OCI-LY3 (cell line): ENCODE measurements at regions not wholly inside any gene's neighbourhood (a gene's known extent, or its start where the extent isn't known, plus 50 kb on each side); places are given as distances from the start of the nearest gene placed in this dataset.

Source experiments
- H2AFZ ChIP-seq: fragments of 200-600, 300-600 bp; shearing (Covaris generic); 2 replicates; pipeline ENCODE4 v1.6.0; 2014; ENCODE audit warnings: antibody characterized with exemption, low read depth, low read length
- H3K27ac ChIP-seq: fragments of 200-600, 300-600 bp; sonication (generic); 2 replicates; pipeline ENCODE4 v1.5.1; 2014; ENCODE audit warnings: mild to moderate bottlenecking, low read length, moderate library complexity, mixed read lengths
- H3K27me3 ChIP-seq: fragments of 200-600, 300-600 bp; sonication (generic); 2 replicates; pipeline ENCODE4 v1.6.1; 2014; ENCODE audit warnings: low read depth, low read length, mixed read lengths
- H3K36me3 ChIP-seq: fragments of 200-600, 300-600 bp; sonication (generic); replicated peaks from 2 replicates; pipeline ENCODE3; 2014; ENCODE audit warnings: low read depth, low read length, mixed read lengths
- H3K4me1 ChIP-seq: fragments of 300-600, 200-600 bp; sonication (generic); 2 replicates; pipeline ENCODE4 v1.6.1; 2014; ENCODE audit warnings: low read length, mixed read lengths
- H3K4me2 ChIP-seq: fragments of 200-600, 300-600 bp; sonication (generic); 2 replicates; pipeline ENCODE4 v1.6.1; 2014; ENCODE audit warnings: low read length, mixed read lengths
- H3K4me3 ChIP-seq: fragments of 300-600, 200-600 bp; sonication (generic); 2 replicates; pipeline ENCODE4 v1.5.1; 2014; ENCODE audit warnings: antibody characterized with exemption, mild to moderate bottlenecking, low read length, moderate library complexity
- H3K79me2 ChIP-seq: fragments of 300-600, 200-600 bp; shearing (Covaris generic); 2 replicates; pipeline ENCODE4 v1.6.1; 2014; ENCODE audit warnings: mild to moderate bottlenecking, low read length, mixed read lengths
- H3K9ac ChIP-seq: fragments of 300-600, 200-600 bp; shearing (Covaris generic); 2 replicates; pipeline ENCODE4 v1.6.0; 2014; ENCODE audit warnings: mild to moderate bottlenecking, low read length, moderate library complexity
- H3K9me3 ChIP-seq: fragments of 200-600, 300-600 bp; shearing (Covaris generic); 2 replicates; pipeline ENCODE4 v1.6.1; 2014; ENCODE audit warnings: low read length, mixed read lengths; ENCODE audit not compliant: insufficient read depth
- H4K20me1 ChIP-seq: fragments of 200-600, 300-600 bp; sonication (generic); 2 replicates; pipeline ENCODE4 v1.6.1; 2016; ENCODE audit warnings: low read length, mixed read lengths; ENCODE audit not compliant: insufficient read depth
- CTCF ChIP-seq: fragments of 200-600, 300-600 bp; sonication (generic); IDR thresholded peaks from 2 replicates; pipeline ENCODE4 v1.5.1; 2014; ENCODE audit warnings: antibody characterized with exemption, low read length, low read depth
- EZH2phosphoT487 ChIP-seq: fragments of 200-600 bp; shearing (Covaris generic); IDR thresholded peaks from 2 replicates; pipeline ENCODE4 v1.6.1; 2018; ENCODE audit warnings: antibody characterized with exemption, mixed run types, low read depth

GRCh38 chr5:4130819-4131218, 535.2 kb downstream of the IRX1 start:
- no peak overlapping the region for H2AFZ ChIP-seq
- no peaks in the 10 kb centered on the region for H3K27me3 ChIP-seq
- H3K9ac ChIP-seq = no peak overlapping the region
- H3K9me3 ChIP-seq = no peaks in the 10 kb centered on the region
- no peak overlapping the region for H3K27ac ChIP-seq
- H3K36me3 ChIP-seq = no peaks in the 10 kb centered on the region
- no peak overlapping the region for H3K4me3 ChIP-seq
- TF ChIP-seq EZH2phosphoT487 = no peak
- no peak for TF ChIP-seq CTCF
- no peaks in the 10 kb centered on the region for H3K4me1 ChIP-seq
- no peaks in the 10 kb centered on the region for H3K79me2 ChIP-seq
- no peak overlapping the region for H3K4me2 ChIP-seq
- H4K20me1 ChIP-seq = no peaks in the 10 kb centered on the region

GRCh38 chr5:4137781-4138180, 542.1 kb downstream of the IRX1 start:
- Histone ChIP-seq H4K20me1 (no peaks in the 10 kb centered on the region), H3K4me3 (no peak overlapping the region), H3K36me3 (no peaks in the 10 kb centered on the region), H3K4me2 (no peak overlapping the region), H3K27me3 (no peaks in the 10 kb centered on the region), H3K9ac (no peak overlapping the region), H3K9me3 (no peaks in the 10 kb centered on the region), H3K79me2 (no peaks in the 10 kb centered on the region), H3K4me1 (no peaks in the 10 kb centered on the region), H2AFZ (no peak overlapping the region), H3K27ac (no peak overlapping the region)
- TF ChIP-seq CTCF = no peak
- TF ChIP-seq EZH2phosphoT487 = no peak

DNA sequence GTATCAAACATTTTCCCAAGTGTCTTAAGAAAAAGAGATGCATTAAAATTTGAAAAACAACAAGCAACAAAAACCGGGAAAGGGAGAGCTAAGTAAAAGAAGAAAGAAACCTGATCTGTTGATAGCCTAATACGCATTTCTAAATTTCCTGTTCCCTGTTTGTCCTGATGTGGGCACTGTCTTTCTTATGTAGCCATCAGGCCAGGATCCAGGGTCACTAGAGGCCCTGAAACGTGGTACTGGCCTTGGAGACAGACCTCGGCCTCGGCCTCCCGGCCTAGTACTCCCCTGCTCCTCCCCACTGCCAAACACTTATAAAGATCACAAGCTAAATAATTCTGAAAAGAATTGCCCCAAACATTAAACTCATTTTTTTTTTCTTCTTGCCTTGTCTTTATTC, 547.2 kb downstream of the IRX1 start:
- H3K36me3 ChIP-seq = no peaks in the 10 kb centered on the region
- no peaks in the 10 kb centered on the region for H3K9me3 ChIP-seq
- no peaks in the 10 kb centered on the region for H3K79me2 ChIP-seq
- H3K4me2 ChIP-seq = no peak overlapping the region
- H3K4me3 ChIP-seq = no peak overlapping the region
- TF ChIP-seq EZH2phosphoT487 (no peak), CTCF (no peak)
- H3K9ac ChIP-seq = no peak overlapping the region
- no peaks in the 10 kb centered on the region for H3K4me1 ChIP-seq
- H2AFZ ChIP-seq = no peak overlapping the region
- H3K27ac ChIP-seq = no peak overlapping the region
- no peaks in the 10 kb centered on the region for H4K20me1 ChIP-seq
- H3K27me3 ChIP-seq = no peaks in the 10 kb centered on the region

DNA sequence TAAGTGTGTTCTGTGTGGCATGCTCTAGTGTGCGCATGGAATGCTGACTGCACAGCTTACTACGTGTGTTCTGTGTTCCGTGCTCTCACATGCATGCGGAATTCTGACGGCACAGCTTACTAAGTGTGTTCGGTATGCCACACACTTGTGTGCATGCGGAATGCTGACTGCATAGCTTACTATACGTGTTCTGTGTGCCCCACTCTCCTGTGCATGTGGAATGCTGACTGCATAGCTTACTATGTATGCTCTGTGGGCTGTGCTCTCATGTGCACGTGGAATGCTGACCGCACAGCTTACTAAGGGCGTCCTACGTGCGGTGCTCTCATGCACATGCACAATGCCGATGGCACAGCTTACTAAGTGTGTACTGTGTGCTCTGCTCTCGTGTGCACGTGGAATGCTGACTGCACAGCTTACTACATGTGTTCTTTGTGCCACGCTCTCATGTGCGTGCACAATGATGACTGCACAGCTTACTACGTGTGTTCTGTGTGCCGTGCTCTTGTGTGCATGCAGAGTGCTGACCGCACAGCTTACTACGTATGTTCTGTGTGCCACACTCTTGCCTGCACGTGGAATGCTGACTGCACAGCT, 548.9 kb downstream of the IRX1 start:
- Histone ChIP-seq H3K27ac (no peak overlapping the region), H3K36me3 (no peaks in the 10 kb centered on the region), H3K9ac (no peak overlapping the region), H3K79me2 (no peaks in the 10 kb centered on the region), H2AFZ (no peak overlapping the region), H3K27me3 (no peaks in the 10 kb centered on the region), H3K4me2 (no peak overlapping the region), H3K9me3 (no peaks in the 10 kb centered on the region), H4K20me1 (no peaks in the 10 kb centered on the region), H3K4me1 (no peaks in the 10 kb centered on the region), H3K4me3 (no peak overlapping the region)
- TF ChIP-seq CTCF = no peak
- TF ChIP-seq EZH2phosphoT487 = no peak
